Adrenal gland (tissue), 5 donors: ENCODE measurements at regions not wholly inside any gene's neighbourhood (a gene's known extent, or its start where the extent isn't known, plus 50 kb on each side); places are given as distances from the start of the nearest gene placed in this dataset.

ENCODE experiments used
- POLR2A ChIP-seq, 2 donors: fragments of 450-650 bp; IDR thresholded peaks; one replicate each; pipeline ENCODE4 v1.6.1; 2017; ENCODE audit warnings: antibody characterized with exemption in 2 of 2, mild to moderate bottlenecking in 2 of 2, moderate library complexity in 1 of 2
- TF ChIP-seq, protein P1 (sequence below), 6 experiments: fragments of 450-650 bp in 4 of 6; fragments of 200-600 bp in 2 of 6; sonication (generic) in 1 of 6; IDR thresholded peaks; 1 replicate in 5 of 6; 2 replicates in 1 of 6; pipeline versions ENCODE4 v1.5.1 to v1.8.0; 2016 to 2021; ENCODE audit warnings: antibody characterized with exemption in 6 of 6, mild to moderate bottlenecking in 2 of 6, moderate library complexity in 1 of 6
- donor health status: DM: no; HTN: no; CAD: no.

DNA sequence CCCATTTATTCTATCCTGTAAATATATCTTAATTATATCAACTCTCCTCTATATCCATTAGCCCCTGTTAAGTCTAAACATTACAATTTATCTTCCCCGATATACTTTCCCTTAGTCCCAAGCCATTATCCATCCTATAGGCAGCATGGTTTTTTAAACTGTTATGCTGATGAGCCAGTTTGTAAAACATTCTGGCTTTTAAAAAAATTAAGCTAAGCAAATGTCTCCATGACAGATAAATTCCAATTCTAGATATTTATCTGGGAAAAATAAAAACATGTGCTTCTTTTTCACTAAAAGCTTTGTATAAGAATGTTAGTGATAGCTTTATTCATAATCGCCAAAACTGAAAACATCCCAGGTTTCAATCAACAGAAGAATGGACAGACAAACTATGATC, 183.2 kb upstream of the GNAI1 start:
- TF ChIP-seq, protein P1, sequence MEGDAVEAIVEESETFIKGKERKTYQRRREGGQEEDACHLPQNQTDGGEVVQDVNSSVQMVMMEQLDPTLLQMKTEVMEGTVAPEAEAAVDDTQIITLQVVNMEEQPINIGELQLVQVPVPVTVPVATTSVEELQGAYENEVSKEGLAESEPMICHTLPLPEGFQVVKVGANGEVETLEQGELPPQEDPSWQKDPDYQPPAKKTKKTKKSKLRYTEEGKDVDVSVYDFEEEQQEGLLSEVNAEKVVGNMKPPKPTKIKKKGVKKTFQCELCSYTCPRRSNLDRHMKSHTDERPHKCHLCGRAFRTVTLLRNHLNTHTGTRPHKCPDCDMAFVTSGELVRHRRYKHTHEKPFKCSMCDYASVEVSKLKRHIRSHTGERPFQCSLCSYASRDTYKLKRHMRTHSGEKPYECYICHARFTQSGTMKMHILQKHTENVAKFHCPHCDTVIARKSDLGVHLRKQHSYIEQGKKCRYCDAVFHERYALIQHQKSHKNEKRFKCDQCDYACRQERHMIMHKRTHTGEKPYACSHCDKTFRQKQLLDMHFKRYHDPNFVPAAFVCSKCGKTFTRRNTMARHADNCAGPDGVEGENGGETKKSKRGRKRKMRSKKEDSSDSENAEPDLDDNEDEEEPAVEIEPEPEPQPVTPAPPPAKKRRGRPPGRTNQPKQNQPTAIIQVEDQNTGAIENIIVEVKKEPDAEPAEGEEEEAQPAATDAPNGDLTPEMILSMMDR (IDR thresholded peaks at IDR 0.05) = no peak
- TF ChIP-seq POLR2A (IDR thresholded peaks at IDR 0.05) = no peak
